GM21786 (cell line): ENCODE measurements at regions not wholly inside any gene's neighbourhood (a gene's known extent, or its start where the extent isn't known, plus 50 kb on each side); places are given as distances from the start of the nearest gene placed in this dataset.

ENCODE experiments used
- ATAC-seq: cut with Tn5 transposase; IDR thresholded peaks from one replicate; pipeline ENCODE4 v1.9.1; 2021; ENCODE audit not compliant: unreplicated experiment

DNA sequence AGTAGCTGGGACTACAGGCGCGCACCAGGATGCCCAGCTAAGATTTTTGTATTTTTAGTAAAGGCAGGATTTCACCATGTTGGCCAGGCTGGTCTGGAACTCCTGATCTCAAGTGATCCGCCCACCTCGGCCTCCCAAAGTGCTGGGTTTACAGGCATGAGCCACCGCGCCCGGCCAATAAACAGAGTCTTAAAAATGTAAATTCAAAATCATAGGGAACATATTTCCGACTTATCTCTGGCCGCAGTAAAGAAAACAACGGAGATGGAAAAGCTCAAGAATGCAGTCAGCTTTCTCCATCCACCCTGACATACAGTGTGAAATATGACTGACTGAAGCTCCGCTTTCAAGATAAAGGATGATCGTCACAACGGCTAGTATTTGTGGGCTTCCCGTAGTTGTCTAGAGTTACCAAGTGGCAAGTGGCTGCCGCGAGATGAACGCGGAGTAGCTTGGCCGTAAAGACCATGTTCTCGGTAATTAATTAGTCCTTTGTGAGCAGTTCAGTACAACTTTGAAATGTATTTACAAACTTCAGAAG lies 495.1 kb upstream of the FAT1 start:
- no peak for ATAC-seq

DNA sequence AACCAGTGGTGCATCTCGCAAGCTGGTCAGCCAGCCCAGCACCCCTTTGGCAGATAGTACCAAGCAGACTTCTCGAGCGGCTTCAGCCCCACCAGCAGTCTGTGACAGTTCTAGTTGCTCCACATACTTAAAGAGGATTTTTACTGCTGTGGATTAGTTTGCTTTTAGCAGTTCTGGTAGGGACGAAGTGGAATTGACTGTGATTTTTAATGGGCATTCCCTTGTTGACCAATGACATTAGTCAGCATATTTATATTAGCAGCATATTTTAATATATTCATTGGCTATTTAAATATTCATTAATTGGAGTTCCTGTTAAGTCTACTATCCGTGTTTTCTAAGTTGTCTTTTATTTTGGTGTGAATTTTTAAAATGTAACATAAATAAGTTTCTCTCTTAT lies 500.9 kb upstream of the FAT1 start:
- no peak for ATAC-seq

DNA sequence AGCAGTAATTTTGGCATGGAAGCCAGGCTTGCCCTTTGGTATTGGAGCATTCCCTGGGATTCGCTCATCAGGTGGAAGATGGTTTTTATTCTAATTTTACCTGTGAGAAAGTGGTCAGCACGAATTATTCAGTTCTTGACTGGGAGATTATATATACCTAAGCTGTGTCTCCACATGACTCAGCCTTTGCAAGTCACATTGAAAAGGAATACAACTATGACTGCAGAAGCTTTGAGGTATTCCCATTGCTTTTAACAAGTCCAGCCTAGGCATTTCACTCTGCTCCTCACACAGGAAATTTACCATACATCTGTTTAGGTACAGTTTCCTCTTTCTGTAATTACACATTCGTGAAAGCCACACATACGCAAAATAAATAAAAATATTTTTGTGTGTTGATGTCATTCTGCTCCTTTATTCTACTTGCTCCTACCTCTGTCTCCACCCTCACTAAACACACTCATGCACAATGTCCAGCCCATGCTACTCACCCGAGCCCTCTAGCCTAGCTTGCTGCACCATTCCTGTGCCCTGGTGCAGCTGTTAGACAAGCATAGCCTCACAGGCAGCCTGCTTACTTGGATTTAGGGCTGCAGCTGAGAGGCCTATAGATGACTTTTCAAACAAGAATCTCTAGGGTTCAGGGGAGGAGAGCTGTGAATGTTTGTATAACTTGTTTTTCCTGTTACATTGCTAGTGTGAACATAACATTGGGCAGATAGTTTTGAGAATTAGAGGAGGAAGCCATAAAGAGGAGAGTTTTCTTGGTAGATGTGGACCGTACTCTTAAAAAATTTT lies 504.4 kb upstream of the FAT1 start:
- ATAC-seq = no peak

DNA sequence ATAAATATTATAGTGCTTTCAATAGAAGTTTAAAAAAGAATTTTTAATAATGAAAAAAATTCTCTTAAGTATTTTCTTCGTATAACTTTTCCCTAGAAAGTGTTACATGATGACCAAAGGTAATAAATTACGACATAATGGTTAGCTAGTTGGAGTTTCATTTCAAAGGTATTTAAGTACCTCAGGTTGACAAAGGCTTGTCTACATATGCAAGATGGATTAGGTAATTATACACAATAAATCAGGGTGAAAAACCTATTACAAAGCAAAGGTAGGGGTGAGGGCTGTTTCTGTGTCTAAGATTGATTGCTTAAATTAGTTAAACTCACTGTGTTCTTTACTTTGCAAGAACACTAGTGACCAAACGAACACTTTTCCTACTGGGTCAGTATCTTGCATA lies 508.5 kb upstream of the FAT1 start:
- no peak for ATAC-seq

DNA sequence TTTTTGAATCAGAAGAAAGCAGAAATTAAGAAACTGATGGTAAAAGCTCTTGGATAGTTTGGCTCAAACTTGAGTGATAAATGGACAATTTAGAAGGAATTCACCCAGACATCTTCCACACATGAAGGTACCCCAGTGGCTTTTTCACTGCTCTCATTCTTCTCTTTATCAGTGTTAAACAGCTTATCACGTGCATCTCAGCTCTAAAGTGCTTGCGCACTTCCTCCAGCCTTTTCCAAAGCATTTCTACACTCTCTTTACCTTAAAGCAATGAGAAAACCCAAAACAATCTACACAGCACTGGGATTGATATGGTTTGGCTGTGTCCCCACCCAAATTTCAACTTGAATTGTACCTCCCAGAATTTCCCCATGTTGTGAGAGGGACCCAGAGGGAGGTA lies 509.1 kb upstream of the FAT1 start:
- no peak for ATAC-seq

DNA sequence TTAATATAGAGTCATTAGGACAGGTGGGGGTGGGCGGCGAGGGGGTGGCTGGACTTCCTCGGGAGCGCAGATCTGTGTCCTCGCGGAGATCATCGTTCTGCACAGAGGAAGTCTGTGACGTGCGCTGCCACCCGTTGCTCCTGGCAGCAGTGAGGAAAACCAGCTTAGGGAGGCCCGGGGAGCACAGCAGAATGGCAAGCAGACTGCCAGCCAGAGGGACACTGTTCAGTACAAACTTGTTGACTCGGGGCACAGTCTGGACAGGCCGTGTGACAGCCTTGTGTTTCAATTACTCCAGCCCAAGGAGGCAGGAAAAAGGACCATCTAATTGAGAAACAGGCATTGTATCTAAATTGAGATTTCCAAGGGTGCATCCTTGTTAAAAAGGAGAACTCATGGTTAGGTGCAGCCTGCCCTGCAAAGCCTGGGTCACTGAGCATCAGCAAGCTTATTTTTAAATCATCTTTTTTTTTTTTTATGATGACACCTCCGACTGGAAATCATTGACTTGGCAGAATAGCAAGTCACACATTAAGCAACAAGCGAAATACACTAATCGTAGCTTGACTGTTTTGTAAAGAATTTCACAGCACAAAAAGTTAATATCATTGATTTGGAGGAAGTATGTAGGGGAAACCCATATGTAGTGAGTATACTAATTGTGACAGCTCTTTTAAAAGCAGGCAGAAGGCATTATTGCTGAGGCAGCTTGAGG lies 512.0 kb upstream of the FAT1 start:
- no peak for ATAC-seq

DNA sequence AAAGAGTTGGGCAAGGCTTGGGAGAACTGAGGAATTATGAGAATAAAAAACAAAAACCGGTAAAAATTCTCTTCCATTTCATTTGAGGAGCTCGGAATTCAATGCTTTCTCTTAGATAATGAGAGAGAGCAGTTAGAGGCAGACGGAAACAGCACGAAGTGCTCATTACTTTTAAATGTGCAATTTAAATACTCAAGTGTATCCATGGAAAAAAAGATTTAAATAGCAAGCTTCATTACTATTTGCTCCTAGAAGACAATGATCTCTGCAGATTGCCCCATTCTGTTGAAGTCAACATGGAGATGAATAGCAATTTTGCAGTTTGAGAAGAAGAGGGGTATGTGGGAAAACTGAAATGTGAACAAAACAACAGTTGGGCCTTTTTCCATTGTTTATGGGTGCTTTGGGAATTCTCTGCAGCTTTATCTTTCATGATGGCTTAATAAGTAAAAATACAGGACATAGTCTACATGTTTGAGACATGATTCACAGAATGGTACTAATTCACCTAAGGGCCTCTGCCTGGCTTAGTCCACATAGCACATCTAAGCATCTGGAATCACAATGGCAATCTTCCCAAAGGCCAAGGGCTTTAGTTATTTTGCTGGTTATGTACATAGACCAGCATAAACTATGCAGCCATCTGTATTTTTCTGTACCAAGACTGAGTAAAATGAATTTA lies 512.7 kb upstream of the FAT1 start:
- ATAC-seq = no peak

DNA sequence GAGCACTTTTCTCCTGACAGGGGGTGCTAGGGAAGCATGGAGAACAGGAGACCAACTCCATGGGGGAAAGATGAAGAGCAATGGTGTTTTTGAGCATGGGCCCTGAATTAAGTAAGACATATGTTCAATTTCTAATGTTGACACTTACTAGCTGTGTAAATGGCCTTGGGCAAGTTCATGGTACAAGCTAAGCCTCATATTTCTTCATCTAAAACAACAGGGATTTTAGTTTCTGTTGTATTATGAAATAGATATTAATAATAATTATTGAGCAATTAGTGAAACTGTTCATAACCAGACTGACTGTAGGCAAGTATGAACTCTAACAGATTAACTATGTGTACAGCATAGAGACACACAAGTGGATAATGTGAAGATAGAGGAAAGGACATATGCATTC lies 515.0 kb upstream of the FAT1 start:
- ATAC-seq = no peak

DNA sequence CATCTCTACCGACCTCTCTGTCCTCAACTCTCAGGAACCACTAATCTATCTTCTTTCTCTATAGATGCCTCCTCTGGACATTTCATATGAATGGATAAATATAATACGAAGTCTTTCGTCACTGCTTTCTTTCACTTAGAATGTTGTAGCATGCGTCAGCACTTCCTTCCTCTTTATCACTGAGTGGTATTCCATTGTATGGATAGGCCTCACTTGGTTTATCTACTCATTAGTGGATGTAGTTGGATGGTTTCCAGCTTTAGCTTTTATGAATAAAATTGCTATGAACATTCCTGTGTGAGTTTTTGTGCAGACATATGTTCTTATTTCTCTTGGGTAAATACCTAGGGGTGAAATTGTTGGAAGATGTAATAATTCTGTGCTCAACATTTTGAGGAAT lies 528.2 kb upstream of the FAT1 start:
- no peak for ATAC-seq

DNA sequence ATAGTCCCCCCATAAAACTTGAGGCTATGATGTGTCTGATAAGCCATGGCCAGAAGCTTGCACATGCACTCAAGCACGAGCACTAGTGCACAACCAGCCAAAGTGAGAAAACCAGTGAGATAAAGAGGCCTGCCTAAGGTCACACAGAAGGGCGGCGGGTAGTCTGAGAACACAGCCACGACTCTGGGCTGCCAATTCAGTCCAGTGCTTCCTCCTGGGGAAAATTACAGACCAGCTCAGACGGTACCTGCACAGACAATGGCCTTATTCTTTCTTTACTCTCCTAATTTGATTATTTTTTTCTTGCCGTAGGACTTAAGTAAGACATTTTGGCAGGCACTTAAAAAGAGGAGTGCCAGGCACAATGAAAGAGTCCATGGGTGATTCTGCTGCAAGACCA lies 533.2 kb upstream of the FAT1 start:
- no peak for ATAC-seq

DNA sequence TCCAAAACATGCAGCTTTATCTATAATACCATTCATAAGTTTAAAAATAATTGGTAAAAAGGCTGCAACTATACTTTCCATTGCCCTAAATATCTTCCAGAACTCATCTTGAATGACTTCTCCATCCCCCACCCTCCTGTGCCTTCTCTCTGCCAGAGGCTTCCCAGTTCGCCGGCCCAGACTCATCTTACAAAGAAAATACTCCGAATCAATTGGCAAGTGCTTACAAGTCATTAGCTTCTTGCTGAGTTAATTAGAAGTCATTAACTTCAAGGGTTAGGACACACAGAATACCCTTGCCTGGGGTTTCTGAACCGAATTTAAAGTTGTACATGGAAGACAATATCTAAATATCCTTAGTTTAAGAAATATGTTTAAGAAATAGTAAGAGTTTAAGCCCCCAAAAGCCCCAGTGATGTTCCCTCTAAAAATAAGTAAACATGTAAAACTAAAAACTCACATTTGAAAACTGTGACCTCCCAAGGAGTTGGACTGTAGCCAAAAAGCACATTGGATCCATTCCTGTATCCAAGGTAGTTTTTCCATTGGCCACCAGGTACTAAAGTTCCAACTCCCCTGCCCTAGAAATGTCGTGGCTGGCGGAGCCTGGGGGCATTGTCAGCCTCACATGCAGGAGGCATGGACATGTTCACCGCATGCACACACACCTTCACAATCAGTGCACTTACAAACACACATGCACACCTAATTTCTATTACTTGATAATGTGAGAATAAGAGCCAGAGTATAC lies 535.2 kb upstream of the FAT1 start:
- no peak for ATAC-seq

DNA sequence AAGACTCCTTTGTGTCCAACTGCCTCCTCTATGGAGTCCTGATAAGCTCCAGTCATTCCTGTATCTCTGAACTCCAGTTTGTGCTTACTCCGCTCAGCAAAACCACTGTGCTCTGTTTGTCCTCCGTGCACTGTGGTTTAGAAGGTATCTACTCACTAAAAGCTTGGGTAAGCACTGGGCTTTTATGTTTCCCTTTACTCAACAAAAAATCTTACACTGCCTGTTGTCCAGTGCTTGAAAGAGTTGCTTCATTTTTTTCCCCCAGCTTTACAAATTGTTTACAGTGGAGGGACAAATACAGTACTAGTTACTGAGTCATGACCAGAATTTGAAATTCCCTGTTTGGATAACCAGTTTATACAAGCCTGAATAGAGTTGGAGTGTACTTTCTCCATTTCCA lies 545.3 kb upstream of the FAT1 start:
- no peak for ATAC-seq

DNA sequence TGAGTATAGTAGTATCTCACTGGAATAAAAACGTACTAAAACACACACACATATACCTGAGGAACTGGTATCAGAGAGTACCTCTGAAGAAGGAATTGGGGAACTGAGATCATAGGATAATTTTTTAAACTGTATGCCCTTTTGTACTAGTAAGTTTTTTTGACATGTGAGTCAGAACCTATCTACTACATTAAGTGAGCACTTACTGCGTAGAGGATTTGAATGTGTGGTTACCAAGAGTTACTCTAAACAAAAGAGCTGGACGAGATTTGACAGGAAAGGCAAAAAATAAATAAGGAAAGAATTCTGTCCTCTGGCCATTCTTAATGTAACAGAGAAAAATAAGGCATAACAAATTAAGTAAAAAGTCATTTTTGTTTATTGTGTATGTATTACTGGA lies 546.5 kb upstream of the FAT1 start:
- no peak for ATAC-seq

DNA sequence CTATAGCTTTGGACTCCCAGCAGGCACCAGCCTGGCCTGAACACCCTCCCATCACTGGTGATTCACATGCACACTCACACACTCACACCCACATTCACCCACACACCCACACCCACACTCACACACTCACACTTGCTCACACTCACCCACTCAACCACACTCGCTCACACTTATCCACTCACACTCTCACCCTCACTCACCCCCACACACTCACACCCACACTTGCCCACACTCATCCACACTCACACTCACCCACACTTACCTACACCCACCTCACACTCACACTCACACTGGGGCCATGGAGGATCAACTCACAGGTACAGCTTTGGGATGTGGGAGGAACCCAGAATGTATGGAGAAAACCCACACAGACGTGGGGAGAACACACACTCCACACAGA lies 548.2 kb upstream of the FAT1 start:
- no peak for ATAC-seq

DNA sequence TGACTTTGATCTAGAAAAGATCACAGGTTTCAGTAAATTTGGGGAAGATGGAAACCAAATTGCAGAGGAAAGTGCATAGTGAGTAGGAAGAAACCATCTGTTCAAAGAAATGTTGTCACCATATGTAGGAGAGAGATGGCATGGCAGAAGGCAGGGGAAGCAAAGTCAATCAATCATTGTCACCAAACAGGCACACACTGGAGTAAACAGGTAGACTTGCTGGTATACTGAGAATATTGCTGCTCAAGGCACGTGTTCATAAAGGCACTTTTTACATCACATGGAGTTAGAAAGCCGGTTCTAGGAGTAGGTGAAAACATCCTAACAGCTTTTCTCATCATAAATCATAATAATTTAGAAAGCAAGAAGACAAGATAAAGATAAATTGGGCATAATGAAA lies 550.5 kb upstream of the FAT1 start:
- ATAC-seq = no peak

DNA sequence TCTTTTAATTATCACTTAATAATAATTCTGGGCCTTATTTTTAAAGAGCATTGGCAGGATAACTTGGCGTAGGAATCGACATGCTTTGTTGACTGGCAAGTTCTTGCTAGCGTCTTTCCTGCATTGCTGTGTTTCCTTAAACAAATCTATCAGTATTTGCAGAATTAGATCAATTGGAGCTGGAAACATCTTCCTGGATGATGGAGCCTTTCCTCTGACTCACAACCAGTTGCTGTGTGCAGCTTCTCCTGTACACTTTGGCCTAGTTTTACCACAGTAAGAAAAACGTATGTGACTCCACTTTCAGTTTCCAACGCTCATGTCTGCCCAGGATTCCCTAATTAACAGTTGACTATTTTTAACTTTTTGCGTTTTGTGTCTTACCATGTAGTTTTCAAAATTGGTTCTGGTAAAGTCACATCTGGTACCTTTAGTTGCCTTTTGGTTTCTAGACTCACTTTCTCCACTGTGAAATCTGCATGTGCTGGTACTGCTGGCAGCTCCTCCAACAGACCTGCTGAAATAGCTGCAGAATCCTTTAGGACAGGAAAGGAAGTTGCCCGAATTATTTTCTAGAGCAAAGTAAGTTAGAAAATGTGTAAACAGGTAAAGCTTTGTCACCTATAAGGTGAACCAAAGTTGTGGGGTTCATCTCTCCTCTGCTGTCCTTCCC lies 553.2 kb upstream of the FAT1 start:
- no peak for ATAC-seq

DNA sequence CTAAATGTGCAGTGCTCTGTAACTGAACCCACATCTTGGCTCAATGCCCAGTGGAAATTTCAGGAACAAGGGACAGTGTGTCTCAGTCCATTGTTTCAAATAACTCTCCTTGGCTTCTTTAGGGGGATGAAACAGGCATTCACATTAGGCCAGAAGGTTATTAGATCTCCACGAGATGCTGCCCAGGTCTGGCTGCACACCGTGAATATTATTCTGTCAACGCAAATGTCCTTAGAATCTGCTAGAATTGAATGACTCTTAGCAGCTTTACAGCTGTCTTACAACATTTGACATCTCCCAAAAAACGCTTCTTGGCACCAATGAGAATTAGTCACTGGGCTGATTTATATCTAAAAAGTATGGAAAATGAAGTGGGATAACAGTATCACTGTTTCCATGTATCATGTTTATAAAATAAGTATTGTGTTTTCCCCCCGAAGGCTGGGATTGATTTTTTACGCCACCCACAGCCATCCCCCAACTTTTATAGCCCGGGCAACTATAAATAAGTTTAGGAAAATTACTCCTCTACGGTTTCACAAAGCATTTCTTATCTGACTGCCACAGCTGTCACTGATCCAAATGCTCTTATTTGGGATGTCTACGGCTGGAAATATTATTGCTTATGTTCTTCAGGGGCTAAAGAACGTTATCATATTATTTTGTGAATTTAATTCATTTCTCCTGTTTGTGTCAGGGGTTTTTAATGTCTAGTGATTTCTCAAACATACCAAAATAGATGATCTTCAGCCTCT lies 559.7 kb upstream of the FAT1 start:
- ATAC-seq = no peak

DNA sequence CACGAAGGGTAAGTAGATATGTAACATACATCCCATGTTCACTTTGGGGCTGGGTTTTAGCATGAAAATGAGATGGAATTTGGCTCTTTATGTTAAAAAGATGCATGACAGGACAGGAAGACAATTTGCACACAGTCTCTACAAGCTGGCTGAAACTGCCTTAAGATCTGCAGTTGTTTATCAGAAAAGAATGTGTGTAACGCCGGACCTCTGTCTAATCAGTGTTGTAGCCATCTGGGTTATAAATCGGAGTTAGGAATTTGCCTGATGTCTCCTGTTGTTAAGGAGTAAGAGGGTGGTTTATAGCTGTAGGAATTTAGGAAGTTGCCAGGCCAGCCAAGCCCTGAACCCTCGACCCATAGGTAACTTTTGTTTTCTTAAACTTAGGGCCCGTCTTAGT lies 562.9 kb upstream of the FAT1 start:
- no peak for ATAC-seq

DNA sequence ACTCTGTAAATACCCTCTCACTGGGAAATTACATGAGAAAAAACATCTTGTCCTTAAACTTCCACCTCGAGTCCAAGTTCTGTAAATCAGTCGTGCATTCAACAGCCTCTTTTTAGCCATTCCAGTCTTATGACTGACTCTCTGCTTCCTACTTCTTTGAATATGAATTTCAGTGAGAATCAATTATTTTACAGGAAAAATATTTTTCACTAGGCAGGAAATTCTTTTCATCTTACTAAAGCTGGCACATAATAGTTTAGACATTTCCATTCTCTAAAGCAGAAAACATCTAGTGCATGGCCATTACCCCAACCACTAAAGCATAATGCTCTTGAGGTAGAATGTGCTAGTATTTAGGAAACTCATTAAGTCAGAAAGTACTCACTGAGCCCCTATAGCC lies 565.7 kb upstream of the FAT1 start:
- no peak for ATAC-seq

DNA sequence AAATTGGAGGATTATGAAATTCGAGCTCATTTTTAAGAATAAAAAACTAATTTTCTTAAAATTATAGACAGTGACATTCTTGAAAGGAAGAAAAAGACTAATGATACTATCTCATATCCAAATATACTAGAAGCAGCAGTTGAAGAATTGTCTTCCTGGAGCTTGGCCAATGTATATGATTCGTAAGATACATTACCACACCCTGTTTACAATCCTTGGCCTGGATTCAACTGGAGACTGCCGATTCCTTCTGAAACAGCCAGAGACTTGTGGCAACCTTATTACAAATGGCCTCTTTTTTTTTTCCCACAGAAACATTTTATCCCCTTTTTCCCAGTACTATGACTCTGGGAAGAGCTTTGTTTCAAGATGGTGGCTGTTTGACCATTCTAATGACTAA lies 571.2 kb upstream of the FAT1 start:
- ATAC-seq = no peak
